PC-3 (cell line): ENCODE measurements at regions not wholly inside any gene's neighbourhood (a gene's known extent, or its start where the extent isn't known, plus 50 kb on each side); places are given as distances from the start of the nearest gene placed in this dataset.

Experiments used
- CTCF ChIP-seq: fragments of 300-600 bp; sonication (generic); conservative IDR thresholded peaks from 2 replicates; pipeline ENCODE4 v1.5.1; 2017; ENCODE audit warnings: antibody characterized with exemption, low read depth, mild to moderate bottlenecking, low read length
- EZH2 ChIP-seq: fragments of 300-600 bp; sonication (generic); IDR thresholded peaks from one replicate; pipeline ENCODE4 v1.6.1; 2017; ENCODE audit warnings: antibody characterized with exemption, mild to moderate bottlenecking, low read length; ENCODE audit not compliant: unreplicated experiment

GRCh38 chr3:191762323-191762960 is 301.5 kb downstream of the PYDC2 start:
- no peak for TF ChIP-seq CTCF
- TF ChIP-seq EZH2: no peak
